ENCODE measurements at regions not wholly inside any gene's neighbourhood (a gene's known extent, or its start where the extent isn't known, plus 50 kb on each side); places are given as distances from the start of the nearest gene placed in this dataset.

DNA sequence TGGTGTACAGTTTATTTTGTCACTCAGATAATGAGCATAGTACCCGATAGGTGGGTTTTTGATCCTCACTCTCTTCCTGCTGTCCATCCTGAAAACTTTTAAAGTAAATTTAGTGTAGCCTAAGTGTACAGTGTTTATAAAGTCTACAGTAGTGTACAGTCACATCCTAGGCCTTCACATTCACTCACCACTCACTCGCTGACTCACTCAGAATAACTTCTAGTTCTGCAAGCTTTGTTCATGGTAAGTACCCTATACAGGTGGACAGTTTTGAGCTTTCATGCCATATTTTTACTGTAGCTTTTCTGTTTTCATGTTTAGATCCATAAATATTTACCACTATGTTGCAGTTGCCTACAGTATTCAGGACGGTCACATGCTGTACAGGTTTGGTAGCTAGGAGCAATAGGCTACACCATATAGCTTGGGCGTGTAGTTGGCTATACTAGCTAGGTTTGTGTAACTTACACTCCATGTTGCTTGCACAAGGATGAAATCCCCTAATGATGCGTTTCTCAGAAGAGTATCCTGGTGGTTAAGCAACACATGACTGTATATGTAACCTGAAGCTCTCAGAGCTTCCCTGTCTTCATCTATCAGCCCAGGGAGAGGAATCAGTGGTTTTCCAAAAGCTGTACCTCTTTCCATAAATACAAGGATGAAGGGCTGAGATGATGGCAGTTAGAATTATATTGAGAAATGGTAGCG is 87.6 kb upstream of the SLC25A26 start:
- no peaks in the 10 kb centered on the region for H3K36me3 ChIP-seq (ENCODE audit: control insufficient read depth, insufficient read depth, low read length)
- BruUV-seq (replicated peaks): no TSS peak
- no peak overlapping the region for H3K4me3 ChIP-seq
- H3K27me3 ChIP-seq (ENCODE audit: control insufficient read depth in 2 of 2, insufficient read depth in 2 of 2, low read length in 2 of 2): peaks cover 0 to 2% of the 10 kb centered on the region in 2 experiments; a peak in 2 of 5 replicates
- ChIA-PET CTCF (ENCODE audit: low intra/inter-chr PET ratio) (no interaction called here), POLR2A (interaction anchor here (0.9 kb wide), 1 partner anchor 14 kb away, joined by 3 read pairs; no protein-coding TSS in a partner anchor)
- no peak overlapping the region for H3K4me2 ChIP-seq (ENCODE audit: insufficient read depth, low read length)
- WGBS (ENCODE audit: insufficient coverage, low coverage, missing lambda C conversion rate): 0% methylated on average over 6 of the region's 6 CpGs
- no peak overlapping the region for H3K9ac ChIP-seq (ENCODE audit: insufficient read depth in 1 of 2, low read depth in 2 of 2, low read length in 2 of 2)
- H3K9me3 ChIP-seq (replicated peaks; ENCODE audit: control insufficient read depth, insufficient read depth, low read depth, low read length): no peaks in the 10 kb centered on the region
- H2AFZ ChIP-seq (ENCODE audit: low read depth, low read length): no peak overlapping the region
- in situ Hi-C loops (cut with MboI): loop anchor here (25.0 kb wide), 1 partner anchor 346 kb away; no protein-coding TSS in a partner anchor
- no peaks in the 10 kb centered on the region for H3K9me1 ChIP-seq (ENCODE audit: control insufficient read depth, insufficient read depth, low read length)
- H3K27ac ChIP-seq (ENCODE audit: extremely low read depth, low read depth, low read length): no peak overlapping the region
- H3K79me2 ChIP-seq (ENCODE audit: control insufficient read depth, insufficient read depth, low read length): no peaks in the 10 kb centered on the region
- no peaks in the 10 kb centered on the region for H4K20me1 ChIP-seq (replicated peaks; ENCODE audit: control insufficient read depth, insufficient read depth, low read length)
- H3K4me1 ChIP-seq (replicated peaks in 1 of 2; ENCODE audit: control insufficient read depth in 2 of 2, insufficient read depth in 2 of 2, low read length in 2 of 2): no peaks in the 10 kb centered on the region
- no peak for ATAC-seq
- no peak for FAIRE-seq
- DNase-seq (ENCODE audit: extremely low read depth in 1 of 4, low spot score in 3 of 4): no peak
- intact Hi-C loops (cut with micrococcal nuclease): no loop called here
- TF ChIP-seq TEAD2 (tag; IDR thresholded peaks at IDR 0.05): no peak
- TF ChIP-seq NEUROD1 (IDR thresholded peaks at IDR 0.05; ENCODE audit: borderline replicate concordance, low read depth, low read length, partially characterized antibody): no peak
- no peak for TF ChIP-seq ESRRA (IDR thresholded peaks at IDR 0.05; ENCODE audit: borderline replicate concordance, low read depth)
- TF ChIP-seq SOX6 (IDR thresholded peaks at IDR 0.05): no peak
- TF ChIP-seq ESRRB (CRISPR knock-in tag; IDR thresholded peaks at IDR 0.05; ENCODE audit: borderline replicate concordance): no peak
- TF ChIP-seq THRAP3 (IDR thresholded peaks at IDR 0.05; ENCODE audit: borderline replicate concordance): no peak
- no peak for TF ChIP-seq ATF2 (CRISPR knock-in tag; IDR thresholded peaks at IDR 0.05)
- TF ChIP-seq ILK (tag; IDR thresholded peaks at IDR 0.05; ENCODE audit: borderline replicate concordance, low read depth): no peak
- TF ChIP-seq, protein P1, sequence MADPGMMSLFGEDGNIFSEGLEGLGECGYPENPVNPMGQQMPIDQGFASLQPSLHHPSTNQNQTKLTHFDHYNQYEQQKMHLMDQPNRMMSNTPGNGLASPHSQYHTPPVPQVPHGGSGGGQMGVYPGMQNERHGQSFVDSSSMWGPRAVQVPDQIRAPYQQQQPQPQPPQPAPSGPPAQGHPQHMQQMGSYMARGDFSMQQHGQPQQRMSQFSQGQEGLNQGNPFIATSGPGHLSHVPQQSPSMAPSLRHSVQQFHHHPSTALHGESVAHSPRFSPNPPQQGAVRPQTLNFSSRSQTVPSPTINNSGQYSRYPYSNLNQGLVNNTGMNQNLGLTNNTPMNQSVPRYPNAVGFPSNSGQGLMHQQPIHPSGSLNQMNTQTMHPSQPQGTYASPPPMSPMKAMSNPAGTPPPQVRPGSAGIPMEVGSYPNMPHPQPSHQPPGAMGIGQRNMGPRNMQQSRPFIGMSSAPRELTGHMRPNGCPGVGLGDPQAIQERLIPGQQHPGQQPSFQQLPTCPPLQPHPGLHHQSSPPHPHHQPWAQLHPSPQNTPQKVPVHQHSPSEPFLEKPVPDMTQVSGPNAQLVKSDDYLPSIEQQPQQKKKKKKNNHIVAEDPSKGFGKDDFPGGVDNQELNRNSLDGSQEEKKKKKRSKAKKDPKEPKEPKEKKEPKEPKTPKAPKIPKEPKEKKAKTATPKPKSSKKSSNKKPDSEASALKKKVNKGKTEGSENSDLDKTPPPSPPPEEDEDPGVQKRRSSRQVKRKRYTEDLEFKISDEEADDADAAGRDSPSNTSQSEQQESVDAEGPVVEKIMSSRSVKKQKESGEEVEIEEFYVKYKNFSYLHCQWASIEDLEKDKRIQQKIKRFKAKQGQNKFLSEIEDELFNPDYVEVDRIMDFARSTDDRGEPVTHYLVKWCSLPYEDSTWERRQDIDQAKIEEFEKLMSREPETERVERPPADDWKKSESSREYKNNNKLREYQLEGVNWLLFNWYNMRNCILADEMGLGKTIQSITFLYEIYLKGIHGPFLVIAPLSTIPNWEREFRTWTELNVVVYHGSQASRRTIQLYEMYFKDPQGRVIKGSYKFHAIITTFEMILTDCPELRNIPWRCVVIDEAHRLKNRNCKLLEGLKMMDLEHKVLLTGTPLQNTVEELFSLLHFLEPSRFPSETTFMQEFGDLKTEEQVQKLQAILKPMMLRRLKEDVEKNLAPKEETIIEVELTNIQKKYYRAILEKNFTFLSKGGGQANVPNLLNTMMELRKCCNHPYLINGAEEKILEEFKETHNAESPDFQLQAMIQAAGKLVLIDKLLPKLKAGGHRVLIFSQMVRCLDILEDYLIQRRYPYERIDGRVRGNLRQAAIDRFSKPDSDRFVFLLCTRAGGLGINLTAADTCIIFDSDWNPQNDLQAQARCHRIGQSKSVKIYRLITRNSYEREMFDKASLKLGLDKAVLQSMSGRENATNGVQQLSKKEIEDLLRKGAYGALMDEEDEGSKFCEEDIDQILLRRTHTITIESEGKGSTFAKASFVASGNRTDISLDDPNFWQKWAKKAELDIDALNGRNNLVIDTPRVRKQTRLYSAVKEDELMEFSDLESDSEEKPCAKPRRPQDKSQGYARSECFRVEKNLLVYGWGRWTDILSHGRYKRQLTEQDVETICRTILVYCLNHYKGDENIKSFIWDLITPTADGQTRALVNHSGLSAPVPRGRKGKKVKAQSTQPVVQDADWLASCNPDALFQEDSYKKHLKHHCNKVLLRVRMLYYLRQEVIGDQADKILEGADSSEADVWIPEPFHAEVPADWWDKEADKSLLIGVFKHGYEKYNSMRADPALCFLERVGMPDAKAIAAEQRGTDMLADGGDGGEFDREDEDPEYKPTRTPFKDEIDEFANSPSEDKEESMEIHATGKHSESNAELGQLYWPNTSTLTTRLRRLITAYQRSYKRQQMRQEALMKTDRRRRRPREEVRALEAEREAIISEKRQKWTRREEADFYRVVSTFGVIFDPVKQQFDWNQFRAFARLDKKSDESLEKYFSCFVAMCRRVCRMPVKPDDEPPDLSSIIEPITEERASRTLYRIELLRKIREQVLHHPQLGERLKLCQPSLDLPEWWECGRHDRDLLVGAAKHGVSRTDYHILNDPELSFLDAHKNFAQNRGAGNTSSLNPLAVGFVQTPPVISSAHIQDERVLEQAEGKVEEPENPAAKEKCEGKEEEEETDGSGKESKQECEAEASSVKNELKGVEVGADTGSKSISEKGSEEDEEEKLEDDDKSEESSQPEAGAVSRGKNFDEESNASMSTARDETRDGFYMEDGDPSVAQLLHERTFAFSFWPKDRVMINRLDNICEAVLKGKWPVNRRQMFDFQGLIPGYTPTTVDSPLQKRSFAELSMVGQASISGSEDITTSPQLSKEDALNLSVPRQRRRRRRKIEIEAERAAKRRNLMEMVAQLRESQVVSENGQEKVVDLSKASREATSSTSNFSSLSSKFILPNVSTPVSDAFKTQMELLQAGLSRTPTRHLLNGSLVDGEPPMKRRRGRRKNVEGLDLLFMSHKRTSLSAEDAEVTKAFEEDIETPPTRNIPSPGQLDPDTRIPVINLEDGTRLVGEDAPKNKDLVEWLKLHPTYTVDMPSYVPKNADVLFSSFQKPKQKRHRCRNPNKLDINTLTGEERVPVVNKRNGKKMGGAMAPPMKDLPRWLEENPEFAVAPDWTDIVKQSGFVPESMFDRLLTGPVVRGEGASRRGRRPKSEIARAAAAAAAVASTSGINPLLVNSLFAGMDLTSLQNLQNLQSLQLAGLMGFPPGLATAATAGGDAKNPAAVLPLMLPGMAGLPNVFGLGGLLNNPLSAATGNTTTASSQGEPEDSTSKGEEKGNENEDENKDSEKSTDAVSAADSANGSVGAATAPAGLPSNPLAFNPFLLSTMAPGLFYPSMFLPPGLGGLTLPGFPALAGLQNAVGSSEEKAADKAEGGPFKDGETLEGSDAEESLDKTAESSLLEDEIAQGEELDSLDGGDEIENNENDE (IDR thresholded peaks at IDR 0.05; ENCODE audit: low read depth, low read length): no peak
